ENCODE measurements at regions not wholly inside any gene's neighbourhood (a gene's known extent, or its start where the extent isn't known, plus 50 kb on each side); places are given as distances from the start of the nearest gene placed in this dataset.

DNA sequence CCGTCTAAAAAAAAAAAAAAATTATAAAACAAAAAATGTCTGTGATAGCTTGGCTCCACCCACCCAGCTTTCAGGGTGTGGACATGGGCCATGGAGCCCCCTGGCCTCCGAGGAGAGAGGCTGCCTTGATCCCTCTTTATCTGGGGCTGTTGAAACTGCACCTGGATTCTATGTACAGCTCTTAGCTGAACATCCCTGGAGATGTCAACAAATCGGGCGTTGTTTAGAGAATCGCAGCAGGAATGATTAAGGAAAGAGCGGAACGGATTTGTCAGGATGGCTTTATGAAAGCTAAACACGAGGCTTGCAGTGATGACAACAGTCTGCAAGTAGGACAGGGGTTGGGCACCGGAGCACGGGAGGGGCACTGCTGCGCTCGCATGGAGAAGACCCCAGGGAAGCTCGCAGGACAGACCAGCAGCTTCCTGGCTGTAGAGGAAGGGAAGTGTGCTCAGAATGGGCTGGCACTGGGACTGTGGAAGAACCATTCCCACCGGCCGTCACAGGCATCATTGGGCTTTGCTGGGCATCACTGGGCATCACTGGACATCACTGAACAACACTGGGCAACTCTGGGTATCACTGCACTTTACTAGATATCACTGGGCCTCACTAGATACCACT lies 195.8 kb upstream of the FOXF1 start:
- no peak overlapping the region for H3K9ac ChIP-seq (replicated peaks; ENCODE audit: extremely low read depth, insufficient read depth, low read length)
- BruUV-seq (replicated peaks) = no TSS peak
- no peaks in the 10 kb centered on the region for H3K36me3 ChIP-seq (ENCODE audit: control insufficient read depth in 2 of 2, extremely low read depth in 1 of 2, insufficient read depth in 2 of 2, low read length in 2 of 2)
- H3K4me3 ChIP-seq (replicated peaks in 1 of 3; ENCODE audit: insufficient read depth in 1 of 3, low read depth in 1 of 3, low read length in 3 of 3) = no peak overlapping the region
- H3K79me2 ChIP-seq (ENCODE audit: control insufficient read depth, insufficient read depth, low read length) = no peaks in the 10 kb centered on the region
- H3K27ac ChIP-seq (ENCODE audit: insufficient read depth, low read depth, low read length) = no peak overlapping the region
- dilution Hi-C loops (cut with MboI; ENCODE audit: extremely low pct_ligation_motif_present, low sequenced_read_pairs) (no loop called here), intact Hi-C loops (cut with micrococcal nuclease) (no loop called here)
- no peak for TF ChIP-seq POLR2A (IDR thresholded peaks at IDR 0.05; ENCODE audit: low read depth, low read length)
- TF ChIP-seq GATA2 (IDR thresholded peaks at IDR 0.05; ENCODE audit: insufficient read depth, insufficient read length, low read depth, low read length) = no peak
- no peak for TF ChIP-seq MAX (IDR thresholded peaks at IDR 0.05; ENCODE audit: insufficient read depth, insufficient read length)
- TF ChIP-seq, protein P1, sequence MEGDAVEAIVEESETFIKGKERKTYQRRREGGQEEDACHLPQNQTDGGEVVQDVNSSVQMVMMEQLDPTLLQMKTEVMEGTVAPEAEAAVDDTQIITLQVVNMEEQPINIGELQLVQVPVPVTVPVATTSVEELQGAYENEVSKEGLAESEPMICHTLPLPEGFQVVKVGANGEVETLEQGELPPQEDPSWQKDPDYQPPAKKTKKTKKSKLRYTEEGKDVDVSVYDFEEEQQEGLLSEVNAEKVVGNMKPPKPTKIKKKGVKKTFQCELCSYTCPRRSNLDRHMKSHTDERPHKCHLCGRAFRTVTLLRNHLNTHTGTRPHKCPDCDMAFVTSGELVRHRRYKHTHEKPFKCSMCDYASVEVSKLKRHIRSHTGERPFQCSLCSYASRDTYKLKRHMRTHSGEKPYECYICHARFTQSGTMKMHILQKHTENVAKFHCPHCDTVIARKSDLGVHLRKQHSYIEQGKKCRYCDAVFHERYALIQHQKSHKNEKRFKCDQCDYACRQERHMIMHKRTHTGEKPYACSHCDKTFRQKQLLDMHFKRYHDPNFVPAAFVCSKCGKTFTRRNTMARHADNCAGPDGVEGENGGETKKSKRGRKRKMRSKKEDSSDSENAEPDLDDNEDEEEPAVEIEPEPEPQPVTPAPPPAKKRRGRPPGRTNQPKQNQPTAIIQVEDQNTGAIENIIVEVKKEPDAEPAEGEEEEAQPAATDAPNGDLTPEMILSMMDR (IDR thresholded peaks at IDR 0.05; ENCODE audit: extremely low read depth in 1 of 2, insufficient read depth in 1 of 2, low read depth in 1 of 2, low read length in 2 of 2) = no peak
- TF ChIP-seq EZH2 (IDR thresholded peaks at IDR 0.05; ENCODE audit: borderline replicate concordance, low read depth, low read length, severe bottlenecking) = no peak
- TF ChIP-seq FOS (IDR thresholded peaks at IDR 0.05; ENCODE audit: borderline replicate concordance, insufficient read depth, low read length) = no peak
- no peak for TF ChIP-seq MYC (IDR thresholded peaks at IDR 0.05; ENCODE audit: low read depth, low read length)
- no peak for TF ChIP-seq POLR2AphosphoS5 (IDR thresholded peaks at IDR 0.05; ENCODE audit: insufficient read depth, low read depth, low read length)
- TF ChIP-seq JUN (IDR thresholded peaks at IDR 0.05; ENCODE audit: borderline replicate concordance, insufficient read depth, insufficient read length, low read depth) = no peak
- H2AFZ ChIP-seq (ENCODE audit: low read depth, low read length) = no peak overlapping the region
- DNase-seq (ENCODE audit: low read depth, low spot score) (no peak), FAIRE-seq (no peak)
- peaks cover 0 to 2% of the 10 kb centered on the region in 2 experiments for H3K27me3 ChIP-seq (ENCODE audit: control insufficient read depth in 2 of 2, insufficient read depth in 2 of 2, low read length in 2 of 2)
- no peaks in the 10 kb centered on the region for H3K9me1 ChIP-seq (replicated peaks; ENCODE audit: control insufficient read depth, extremely low read depth, insufficient read depth, low read length)
- POLR2A ChIA-PET = no interaction called here
- H3K4me1 ChIP-seq (ENCODE audit: control insufficient read depth, extremely low read depth, insufficient read depth, low read length) = no peaks in the 10 kb centered on the region
- H3K4me2 ChIP-seq (ENCODE audit: insufficient read depth, low read length) = no peak overlapping the region
- H3K9me3 ChIP-seq (replicated peaks; ENCODE audit: control insufficient read depth, insufficient read depth, low read length) = no peaks in the 10 kb centered on the region
- CTCF ChIA-PET = interaction anchor here (1.0 to 1.3 kb wide), 3 partner anchors 9 to 204 kb away, joined by 3 read pairs; no protein-coding TSS in a partner anchor
- H4K20me1 ChIP-seq (replicated peaks; ENCODE audit: control insufficient read depth, extremely low read depth, insufficient read depth, low read length) = no peaks in the 10 kb centered on the region

Measured in endothelial cell of umbilical vein (primary cell).